ENCODE measurements at regions not wholly inside any gene's neighbourhood (a gene's known extent, or its start where the extent isn't known, plus 50 kb on each side); places are given as distances from the start of the nearest gene placed in this dataset.

GRCh38 chr9:93900971-93901861, 53.9 kb downstream of the BARX1 start:
- no peak overlapping the region for H3K9ac ChIP-seq (ENCODE audit: low read length)
- no peaks in the 10 kb centered on the region for H3K36me3 ChIP-seq (replicated peaks; ENCODE audit: low read depth, low read length)
- no peaks in the 10 kb centered on the region for H3K4me1 ChIP-seq (ENCODE audit: low read length)
- no peaks in the 10 kb centered on the region for H3K27me3 ChIP-seq (ENCODE audit: low read depth, low read length)
- no peak overlapping the region for H3K27ac ChIP-seq (ENCODE audit: low read length)
- TF ChIP-seq EZH2phosphoT487 (IDR thresholded peaks at IDR 0.05; ENCODE audit: low read depth) (no peak), CTCF (IDR thresholded peaks at IDR 0.05; ENCODE audit: low read depth, low read length) (no peak)
- no peaks in the 10 kb centered on the region for H3K9me3 ChIP-seq (ENCODE audit: insufficient read depth, low read length)
- H3K4me2 ChIP-seq (ENCODE audit: low read length) = no peak overlapping the region
- no peak overlapping the region for H2AFZ ChIP-seq (ENCODE audit: low read depth, low read length)
- H4K20me1 ChIP-seq (ENCODE audit: insufficient read depth, low read length) = no peaks in the 10 kb centered on the region
- H3K79me2 ChIP-seq (ENCODE audit: low read length) = no peaks in the 10 kb centered on the region
- H3K4me3 ChIP-seq (ENCODE audit: low read length) = no peak overlapping the region

DNA sequence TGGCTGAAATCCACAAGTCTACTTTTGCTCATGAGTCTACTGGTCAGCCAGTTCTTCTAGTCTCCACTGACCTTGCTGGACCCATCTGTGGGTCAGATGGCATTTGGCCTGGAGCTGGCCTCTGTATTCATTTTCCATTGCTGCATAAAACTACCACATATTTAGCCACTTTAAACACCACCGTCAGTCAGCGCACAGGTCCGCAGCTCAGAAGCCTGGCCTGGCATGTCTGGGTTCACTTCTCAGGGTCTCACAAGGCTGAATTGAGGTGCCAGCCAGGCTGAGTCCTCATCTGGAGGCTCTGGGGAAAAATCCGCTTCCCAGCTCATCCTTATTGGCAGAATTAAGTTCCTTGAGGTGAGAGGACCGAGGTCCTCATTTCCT, 54.7 kb downstream of the BARX1 start:
- Histone ChIP-seq H4K20me1 (ENCODE audit: insufficient read depth, low read length) (no peaks in the 10 kb centered on the region), H3K4me3 (ENCODE audit: low read length) (no peak overlapping the region), H3K9me3 (ENCODE audit: insufficient read depth, low read length) (no peaks in the 10 kb centered on the region), H2AFZ (ENCODE audit: low read depth, low read length) (no peak overlapping the region), H3K27ac (ENCODE audit: low read length) (no peak overlapping the region), H3K36me3 (replicated peaks; ENCODE audit: low read depth, low read length) (no peaks in the 10 kb centered on the region), H3K4me1 (ENCODE audit: low read length) (no peaks in the 10 kb centered on the region), H3K27me3 (ENCODE audit: low read depth, low read length) (no peaks in the 10 kb centered on the region), H3K79me2 (ENCODE audit: low read length) (no peaks in the 10 kb centered on the region), H3K4me2 (ENCODE audit: low read length) (no peak overlapping the region), H3K9ac (ENCODE audit: low read length) (no peak overlapping the region)
- TF ChIP-seq EZH2phosphoT487 (IDR thresholded peaks at IDR 0.05; ENCODE audit: low read depth) = no peak
- no peak for TF ChIP-seq CTCF (IDR thresholded peaks at IDR 0.05; ENCODE audit: low read depth, low read length)

- Histone ChIP-seq H3K4me1 (ENCODE audit: low read length) (no peaks in the 10 kb centered on the region), H2AFZ (ENCODE audit: low read depth, low read length) (no peak overlapping the region), H3K4me3 (ENCODE audit: low read length) (no peak overlapping the region), H3K36me3 (replicated peaks; ENCODE audit: low read depth, low read length) (no peaks in the 10 kb centered on the region), H3K9me3 (ENCODE audit: insufficient read depth, low read length) (no peaks in the 10 kb centered on the region), H3K9ac (ENCODE audit: low read length) (no peak overlapping the region), H3K79me2 (ENCODE audit: low read length) (no peaks in the 10 kb centered on the region), H3K4me2 (ENCODE audit: low read length) (no peak overlapping the region), H3K27ac (ENCODE audit: low read length) (no peak overlapping the region), H3K27me3 (ENCODE audit: low read depth, low read length) (no peaks in the 10 kb centered on the region), H4K20me1 (ENCODE audit: insufficient read depth, low read length) (no peaks in the 10 kb centered on the region)
- TF ChIP-seq CTCF (IDR thresholded peaks at IDR 0.05; ENCODE audit: low read depth, low read length) = no peak
- TF ChIP-seq EZH2phosphoT487 (IDR thresholded peaks at IDR 0.05; ENCODE audit: low read depth) = no peak
Observed at GRCh38 chr9:93899609-93900435, 55.3 kb downstream of the BARX1 start.
